Uterus (tissue), 3 donors: ENCODE measurements at regions not wholly inside any gene's neighbourhood (a gene's known extent, or its start where the extent isn't known, plus 50 kb on each side); places are given as distances from the start of the nearest gene placed in this dataset.

Source experiments
- DNase-seq, 2 donors: peaks; one replicate each; pipeline ENCODE4 v3.0.0-alpha.2; 2019 to 2020
- H3K27ac ChIP-seq, 2 donors: fragments of 200-600 bp; sonication (generic); 1 replicate in 1 of 2; 2 replicates in 1 of 2; pipeline ENCODE4 v1.5.1; 2016 to 2018
- H3K27me3 ChIP-seq, 2 donors: fragments of 200-600 bp; sonication (generic); one replicate each; pipeline ENCODE4 v1.5.1; 2018 to 2019; ENCODE audit warnings: control low read depth in 1 of 2
- H3K36me3 ChIP-seq, 2 donors: fragments of 200-600 bp; sonication (generic); one replicate each; pipeline ENCODE4 v1.5.1; 2019; ENCODE audit warnings: control low read depth in 1 of 2
- H3K4me1 ChIP-seq, 2 donors: fragments of 200-600 bp; sonication (generic); one replicate each; pipeline ENCODE4 v1.5.1; 2018 to 2019; ENCODE audit warnings: control low read depth in 1 of 2
- H3K4me3 ChIP-seq, 2 donors: fragments of 200-600 bp; sonication (generic); 1 replicate in 1 of 2; 2 replicates in 1 of 2; pipeline ENCODE4 v1.5.1; 2018 to 2019; ENCODE audit warnings: mild to moderate bottlenecking in 1 of 2
- H3K9me3 ChIP-seq, 2 donors: fragments of 200-600 bp; sonication (generic); one replicate each; pipeline ENCODE4 v1.5.1; 2019; ENCODE audit warnings: control low read depth in 1 of 2
- POLR2A ChIP-seq, 2 donors: fragments of 450-650 bp; IDR thresholded peaks; one replicate each; pipeline ENCODE4 v1.6.1; 2016; ENCODE audit warnings: antibody characterized with exemption in 2 of 2, mild to moderate bottlenecking in 1 of 2, moderate library complexity in 1 of 2
- intact Hi-C: fragments of 100-400 bp; cut with DNase I; formaldehyde crosslinking; loops from one replicate; pipeline ENCODE4 v1.15.1; 2023; ENCODE audit warnings: low total_unique reads
- TF ChIP-seq, protein P1 (sequence below), 4 experiments: fragments of 200-600 bp in 2 of 4; fragments of 450-650 bp in 2 of 4; sonication (generic) in 2 of 4; IDR thresholded peaks; one replicate each; pipeline ENCODE4 v1.5.1; 2016 to 2019; ENCODE audit warnings: antibody characterized with exemption in 4 of 4, mild to moderate bottlenecking in 2 of 4, moderate library complexity in 1 of 4
- donor health status: DM: yes; HTN: yes; CAD: no.

DNA sequence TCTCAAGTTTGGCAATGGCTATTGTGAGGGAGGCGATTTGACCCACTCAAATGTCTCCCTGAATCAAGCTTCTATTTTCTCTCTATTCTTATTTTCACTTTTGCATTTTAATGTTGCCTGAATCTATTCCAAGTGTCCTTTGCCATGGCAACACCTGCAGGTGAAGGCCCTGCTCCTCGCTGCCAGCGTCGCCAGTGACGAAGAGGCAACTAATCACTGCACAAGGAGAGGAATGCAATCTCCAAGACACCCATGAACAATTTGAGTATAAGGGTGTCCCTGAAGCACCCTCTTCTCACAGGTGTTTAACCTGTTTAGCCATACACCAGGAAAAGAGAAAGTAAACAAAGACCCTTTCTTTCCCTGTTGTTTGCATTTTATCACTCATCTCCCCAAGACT is 165.6 kb upstream of the VRK2 start:
- Histone ChIP-seq H3K4me3 (no peak overlapping the region), H3K27me3 (no peaks in the 10 kb centered on the region), H3K9me3 (no peaks in the 10 kb centered on the region), H3K36me3 (no peaks in the 10 kb centered on the region), H3K4me1 (peaks cover 0 to 3% of the 10 kb centered on the region in 2 donors), H3K27ac (peak overlapping the region; percentile 51 to 60)
- no peak for TF ChIP-seq POLR2A (IDR thresholded peaks at IDR 0.05)
- TF ChIP-seq, protein P1, sequence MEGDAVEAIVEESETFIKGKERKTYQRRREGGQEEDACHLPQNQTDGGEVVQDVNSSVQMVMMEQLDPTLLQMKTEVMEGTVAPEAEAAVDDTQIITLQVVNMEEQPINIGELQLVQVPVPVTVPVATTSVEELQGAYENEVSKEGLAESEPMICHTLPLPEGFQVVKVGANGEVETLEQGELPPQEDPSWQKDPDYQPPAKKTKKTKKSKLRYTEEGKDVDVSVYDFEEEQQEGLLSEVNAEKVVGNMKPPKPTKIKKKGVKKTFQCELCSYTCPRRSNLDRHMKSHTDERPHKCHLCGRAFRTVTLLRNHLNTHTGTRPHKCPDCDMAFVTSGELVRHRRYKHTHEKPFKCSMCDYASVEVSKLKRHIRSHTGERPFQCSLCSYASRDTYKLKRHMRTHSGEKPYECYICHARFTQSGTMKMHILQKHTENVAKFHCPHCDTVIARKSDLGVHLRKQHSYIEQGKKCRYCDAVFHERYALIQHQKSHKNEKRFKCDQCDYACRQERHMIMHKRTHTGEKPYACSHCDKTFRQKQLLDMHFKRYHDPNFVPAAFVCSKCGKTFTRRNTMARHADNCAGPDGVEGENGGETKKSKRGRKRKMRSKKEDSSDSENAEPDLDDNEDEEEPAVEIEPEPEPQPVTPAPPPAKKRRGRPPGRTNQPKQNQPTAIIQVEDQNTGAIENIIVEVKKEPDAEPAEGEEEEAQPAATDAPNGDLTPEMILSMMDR (IDR thresholded peaks at IDR 0.05) = no peak
- DNase-seq = no peak
- intact Hi-C loops = no loop called here

DNA sequence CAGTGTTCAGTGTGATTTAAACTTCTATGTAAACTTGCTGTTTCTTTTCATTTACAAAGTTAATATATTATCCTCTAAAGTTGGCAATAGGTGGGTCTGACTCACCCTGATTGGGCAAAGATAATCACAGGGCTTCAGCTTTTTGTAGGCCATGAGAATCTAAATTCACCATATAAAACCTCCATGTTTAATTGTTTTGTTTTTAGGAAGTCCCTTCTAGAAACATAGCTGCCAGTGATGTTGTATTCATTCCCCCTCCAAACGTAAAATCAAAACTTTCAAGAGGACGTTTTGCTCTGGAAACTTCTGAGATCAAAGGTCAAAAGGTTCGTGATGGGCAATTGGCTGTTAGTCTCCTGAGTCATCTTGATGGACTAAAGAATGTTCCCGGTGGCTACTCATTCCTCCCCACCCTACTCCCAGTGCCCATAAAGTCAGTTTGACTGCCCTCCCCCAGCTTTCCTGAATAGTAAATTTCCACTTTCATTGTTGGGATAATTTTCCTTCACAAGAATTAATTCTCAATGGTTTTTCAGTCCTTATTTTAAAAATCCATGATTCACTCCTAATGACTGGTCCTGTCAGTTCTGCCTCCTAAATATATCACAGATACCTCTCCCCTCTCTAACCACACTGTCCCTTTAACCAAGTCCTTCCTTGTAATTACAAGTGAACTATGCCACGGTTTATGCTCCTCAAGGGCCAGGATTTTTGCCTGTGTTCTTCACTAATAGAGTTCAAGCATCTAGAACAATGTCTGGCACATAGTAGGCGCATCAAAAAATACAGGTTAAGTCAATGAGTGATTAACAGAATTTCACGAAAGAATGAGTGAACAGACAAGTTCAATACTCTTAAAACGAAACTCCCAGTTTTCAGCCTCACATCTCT is 164.4 kb upstream of the VRK2 start:
- no peak for DNase-seq
- no peaks in the 10 kb centered on the region for H3K36me3 ChIP-seq
- TF ChIP-seq, protein P1 (IDR thresholded peaks at IDR 0.05) = no peak
- no peak for TF ChIP-seq POLR2A (IDR thresholded peaks at IDR 0.05)
- intact Hi-C loops = no loop called here
- peaks cover 0 to 3% of the 10 kb centered on the region in 2 donors for H3K4me1 ChIP-seq
- H3K27ac ChIP-seq = peak overlapping the region; percentile 51 to 60
- no peaks in the 10 kb centered on the region for H3K9me3 ChIP-seq
- H3K4me3 ChIP-seq = no peak overlapping the region
- no peaks in the 10 kb centered on the region for H3K27me3 ChIP-seq

DNA sequence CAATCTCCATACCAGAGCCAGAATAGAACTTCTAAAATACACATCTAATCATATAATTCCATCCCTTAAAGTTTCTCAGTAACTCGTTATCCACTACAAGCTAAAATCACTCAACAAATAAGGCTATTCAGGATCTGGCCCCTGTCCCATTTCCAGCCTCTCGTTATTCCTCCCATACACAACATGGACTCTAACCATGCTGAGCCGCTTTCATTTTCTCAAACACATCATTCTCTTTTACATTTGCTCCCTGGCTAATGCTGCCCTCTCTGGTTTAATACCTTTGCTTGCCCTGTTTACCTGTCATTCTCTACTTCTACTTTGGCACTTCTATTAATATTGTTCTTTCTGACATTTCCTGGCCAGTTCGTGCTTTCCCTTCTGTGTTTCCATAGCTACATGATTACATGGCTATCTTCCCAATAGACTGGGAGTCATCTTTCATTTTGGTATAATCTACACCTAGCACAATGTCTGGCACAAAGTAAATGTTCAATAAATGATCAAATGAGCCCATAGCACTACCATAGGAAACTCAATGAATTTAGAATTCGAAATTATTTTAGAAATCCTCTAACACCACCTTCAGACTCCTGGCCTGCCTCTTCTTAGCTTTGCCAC is 163.6 kb upstream of the VRK2 start:
- no peak for DNase-seq

DNA sequence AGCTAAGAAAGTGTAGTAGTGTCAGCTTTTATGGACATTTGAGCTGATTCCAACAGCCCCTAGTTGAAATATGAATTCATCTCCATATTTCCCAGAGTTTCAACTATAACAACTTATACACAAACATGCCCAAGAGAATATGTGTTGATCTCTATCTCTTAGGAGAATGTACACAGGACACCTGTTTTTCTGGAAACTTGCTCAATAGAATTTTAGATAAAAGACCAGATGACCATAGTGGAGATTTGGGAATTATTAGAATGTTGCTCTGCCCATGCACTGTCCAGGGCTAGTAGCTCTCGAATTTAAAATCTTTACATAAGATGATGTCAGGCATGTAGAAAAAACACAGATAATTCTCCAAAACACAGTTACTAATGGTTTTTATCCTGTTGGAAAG is 162.3 kb upstream of the VRK2 start:
- Histone ChIP-seq H3K9me3 (no peaks in the 10 kb centered on the region), H3K36me3 (no peaks in the 10 kb centered on the region), H3K27me3 (no peaks in the 10 kb centered on the region), H3K4me3 (no peak overlapping the region), H3K4me1 (peaks cover 0 to 3% of the 10 kb centered on the region in 2 donors), H3K27ac (no peak overlapping the region)
- intact Hi-C loops = no loop called here
- DNase-seq = no peak
- no peak for TF ChIP-seq POLR2A (IDR thresholded peaks at IDR 0.05)
- TF ChIP-seq, protein P1 (IDR thresholded peaks at IDR 0.05) = no peak

More for the DNA sequence above, 163.6 kb upstream of the VRK2 start:
- intact Hi-C loops = no loop called here
- H3K36me3 ChIP-seq = no peaks in the 10 kb centered on the region
- no peak for TF ChIP-seq POLR2A (IDR thresholded peaks at IDR 0.05)
- TF ChIP-seq, protein P1 (IDR thresholded peaks at IDR 0.05) = no peak
- H3K27me3 ChIP-seq = no peaks in the 10 kb centered on the region
- peak overlapping the region; percentile 51 to 60 for H3K27ac ChIP-seq
- H3K4me1 ChIP-seq = peaks cover 0 to 3% of the 10 kb centered on the region in 2 donors
- H3K4me3 ChIP-seq = no peak overlapping the region
- H3K9me3 ChIP-seq = no peaks in the 10 kb centered on the region

DNA sequence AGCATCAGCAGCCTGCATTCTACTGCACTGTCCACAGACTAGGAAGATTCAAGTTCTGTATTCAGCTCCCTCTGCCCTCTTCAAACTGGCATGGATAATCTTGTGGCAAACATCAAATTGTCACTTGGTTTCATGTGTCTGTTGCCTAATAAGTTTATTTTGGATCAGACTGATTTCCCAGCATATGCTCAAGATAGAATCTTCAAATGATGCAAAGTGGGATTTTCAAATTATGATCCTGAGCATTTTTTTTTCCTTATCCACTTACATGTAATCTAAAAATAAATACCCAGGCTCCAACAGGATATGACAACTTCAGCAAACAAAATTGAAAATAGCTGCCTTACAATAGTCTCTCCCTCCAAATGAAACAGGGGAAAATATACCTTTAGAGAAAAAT is 160.9 kb upstream of the VRK2 start:
- no peak overlapping the region for H3K27ac ChIP-seq
- no peaks in the 10 kb centered on the region for H3K9me3 ChIP-seq
- DNase-seq = no peak
- H3K36me3 ChIP-seq = no peaks in the 10 kb centered on the region
- H3K27me3 ChIP-seq = no peaks in the 10 kb centered on the region
- intact Hi-C loops = no loop called here
- H3K4me1 ChIP-seq = peaks cover 0 to 3% of the 10 kb centered on the region in 2 donors
- no peak overlapping the region for H3K4me3 ChIP-seq
- no peak for TF ChIP-seq POLR2A (IDR thresholded peaks at IDR 0.05)
- TF ChIP-seq, protein P1 (IDR thresholded peaks at IDR 0.05) = no peak
